SK-N-SH (cell line): ENCODE measurements at regions not wholly inside any gene's neighbourhood (a gene's known extent, or its start where the extent isn't known, plus 50 kb on each side); places are given as distances from the start of the nearest gene placed in this dataset.

Experiments
- CTCF ChIA-PET: fragments of 300-600, 350-600 bp; formaldehyde crosslinking; extraction: SDS; loops from one replicate; lab custom pipeline; 2021; lab: Yijun Ruan, JAX
- POLR2A ChIA-PET: fragments of 350-600 bp; sonication (Branson Sonifier 250); formaldehyde crosslinking; extraction: SDS; loops from one replicate; lab custom pipeline; 2020; ENCODE audit warnings: antibody characterized with exemption, inconsistent platforms; lab: Yijun Ruan, JAX
- DNase-seq: peaks from one replicate; pipeline ENCODE4 v3.0.0; 2012
- H2AFZ ChIP-seq: fragments of 200-600 bp; sonication (generic); 2 replicates; pipeline ENCODE4 v1.8.1; 2016; ENCODE audit warnings: antibody characterized with exemption, mild to moderate bottlenecking, low read depth
- H3F3A ChIP-seq: fragments of 200-600 bp; sonication (generic); replicated peaks from 2 replicates; pipeline ENCODE3; 2016; ENCODE audit warnings: antibody characterized with exemption, mild to moderate bottlenecking; ENCODE audit not compliant: insufficient read depth
- H3K27ac ChIP-seq, 2 experiments: fragments of 200-500 bp in 1 of 2; fragments of 200-600 bp in 1 of 2; sonication (Bioruptor generic) in 1 of 2; sonication (generic), shearing (Covaris generic) in 1 of 2; 2 replicates each; pipeline versions ENCODE4 v1.5.1 to v1.6.1; 2014 to 2016; ENCODE audit warnings: low read depth in 2 of 2, inconsistent platforms in 1 of 2, low read length in 1 of 2, mild to moderate bottlenecking in 1 of 2, mixed read lengths in 1 of 2
- H3K27me3 ChIP-seq: fragments of 200-600 bp; sonication (generic), shearing (Covaris generic); 2 replicates; pipeline ENCODE4 v1.6.1; 2016; ENCODE audit warnings: mixed run types; ENCODE audit not compliant: insufficient read depth
- H3K36me3 ChIP-seq, 2 experiments: fragments of 200-500 bp in 1 of 2; fragments of 200-600 bp in 1 of 2; sonication (Bioruptor generic) in 1 of 2; sonication (generic) in 1 of 2; replicated peaks in 1 of 2; 2 replicates each; pipeline versions ENCODE3 to v1.5.1; 2014 to 2016; ENCODE audit warnings: low read length in 1 of 2, mild to moderate bottlenecking in 1 of 2; ENCODE audit not compliant: insufficient read depth in 2 of 2, control insufficient read depth in 1 of 2
- H3K4me1 ChIP-seq, 2 experiments: fragments of 200-500 bp in 1 of 2; fragments of 200-600 bp in 1 of 2; sonication (Bioruptor generic) in 1 of 2; sonication (generic), shearing (Covaris generic) in 1 of 2; 2 replicates each; pipeline versions ENCODE4 v1.5.1 to v1.6.1; 2014 to 2016; ENCODE audit warnings: low read depth in 1 of 2, low read length in 1 of 2, mixed run types in 1 of 2; ENCODE audit not compliant: insufficient read depth in 2 of 2, control insufficient read depth in 1 of 2
- H3K4me2 ChIP-seq: fragments of 200-600 bp; sonication (generic), shearing (Covaris generic); 2 replicates; pipeline ENCODE4 v1.6.1; 2017; ENCODE audit warnings: mixed run types
- H3K4me3 ChIP-seq, 2 experiments: fragments of 200-500 bp in 1 of 2; fragments of 200-600 bp in 1 of 2; sonication (Bioruptor generic) in 1 of 2; sonication (generic), shearing (Covaris generic) in 1 of 2; 2 replicates each; pipeline versions ENCODE4 v1.5.1 to v1.8.1; 2014 to 2016; ENCODE audit warnings: low read depth in 2 of 2, inconsistent platforms in 1 of 2, low read length in 1 of 2, mild to moderate bottlenecking in 1 of 2, mixed read lengths in 1 of 2, moderate library complexity in 1 of 2
- H3K79me2 ChIP-seq: fragments of 200-600 bp; sonication (generic); 2 replicates; pipeline ENCODE4 v1.8.1; 2017; ENCODE audit warnings: mild to moderate bottlenecking; ENCODE audit not compliant: insufficient read depth
- H3K9ac ChIP-seq: fragments of 200-600 bp; sonication (generic); 2 replicates; pipeline ENCODE4 v1.6.1; 2017; ENCODE audit warnings: mixed run types
- H3K9me2 ChIP-seq: fragments of 200-600 bp; sonication (generic); 2 replicates; pipeline ENCODE4 v1.6.1; 2017; ENCODE audit warnings: mixed run types
- H3K9me3 ChIP-seq: fragments of 200-600 bp; sonication (generic); 2 replicates; pipeline ENCODE4 v1.6.1; 2017; ENCODE audit warnings: mixed run types, mild to moderate bottlenecking, moderate library complexity
- H4K20me1 ChIP-seq: fragments of 200-600 bp; sonication (generic); 2 replicates; pipeline ENCODE4 v1.6.1; 2017; ENCODE audit warnings: mild to moderate bottlenecking, mixed run types; ENCODE audit not compliant: insufficient read depth
- EZH2phosphoT487 ChIP-seq: fragments of 200-600 bp; sonication (generic); IDR thresholded peaks from 2 replicates; pipeline ENCODE4 v1.6.1; 2017; ENCODE audit warnings: low read depth, mixed run types, mild to moderate bottlenecking, antibody characterized with exemption, moderate library complexity, borderline replicate concordance
- IRF3 ChIP-seq: fragments of 150-350 bp; IDR thresholded peaks from 2 replicates; pipeline ENCODE4 v1.6.1; 2016; ENCODE audit warnings: mild to moderate bottlenecking, low read depth, low read length
- JUND ChIP-seq: IDR thresholded peaks from 2 replicates; pipeline ENCODE4 v1.4.0; 2012
- NFIC ChIP-seq: IDR thresholded peaks from 2 replicates; pipeline ENCODE4 v1.4.0; 2012; ENCODE audit warnings: borderline replicate concordance
- RAD21 ChIP-seq: IDR thresholded peaks from 2 replicates; pipeline ENCODE4 v1.6.1; 2012; ENCODE audit warnings: mild to moderate bottlenecking, low read length
- RCOR1 ChIP-seq: fragments of 150-350 bp; IDR thresholded peaks from 2 replicates; pipeline ENCODE4 v1.6.1; 2017; ENCODE audit warnings: antibody characterized with exemption, low read length
- REST ChIP-seq: IDR thresholded peaks from 2 replicates; pipeline ENCODE4 v1.6.1; 2012; ENCODE audit warnings: mild to moderate bottlenecking, low read depth, low read length, moderate library complexity
- TAF1 ChIP-seq: IDR thresholded peaks from 2 replicates; pipeline ENCODE4 v1.6.1; 2012; ENCODE audit warnings: low read depth, mild to moderate bottlenecking, low read length, moderate library complexity, borderline replicate concordance
- TCF12 ChIP-seq: IDR thresholded peaks from 2 replicates; pipeline ENCODE4 v1.4.0; 2012
- TEAD4 ChIP-seq: IDR thresholded peaks from 2 replicates; pipeline ENCODE4 v1.4.0; 2012; ENCODE audit warnings: mild to moderate bottlenecking, borderline replicate concordance; ENCODE audit not compliant: insufficient read depth
- YY1 ChIP-seq: IDR thresholded peaks from 2 replicates; pipeline ENCODE4 v1.4.0; 2012; ENCODE audit warnings: low read depth, mild to moderate bottlenecking
- ZBTB33 ChIP-seq: IDR thresholded peaks from 2 replicates; pipeline ENCODE4 v1.4.0; 2012; ENCODE audit warnings: low read depth, borderline replicate concordance
- WGBS: methylation state at CpG from one replicate; pipeline ENCODE4 v1.1.6; 2017; ENCODE audit warnings: low lambda C conversion rate; 5-methylcytosine and 5-hydroxymethylcytosine counted together

GRCh38 chr7:35329026-35329425 lies 75.1 kb upstream of the TBX20 start:
- WGBS = 8% methylated on average over 1 of the region's 1 CpG
- Histone ChIP-seq H3K27me3 (no peaks in the 10 kb centered on the region), H3K9me3 (peaks cover 12% of the 10 kb centered on the region; the same call in 1 of the 2 replicates), H3K9me2 (no peaks in the 10 kb centered on the region), H3K4me3 (no peak overlapping the region), H3K4me1 (peaks cover 0 to 2% of the 10 kb centered on the region in 2 experiments; a peak in 1 of 4 replicates), H3K27ac (no peak overlapping the region), H3K36me3 (no peaks in the 10 kb centered on the region), H3K9ac (no peak overlapping the region), H4K20me1 (no peaks in the 10 kb centered on the region), H3F3A (no peaks in the 10 kb centered on the region), H3K4me2 (no peak overlapping the region), H2AFZ (no peak overlapping the region), H3K79me2 (no peaks in the 10 kb centered on the region)
- CTCF ChIA-PET = interaction anchor here (1.1 to 1.7 kb wide), 2 partner anchors 11 to 191 kb away, joined by 3 to 6 read pairs; no protein-coding TSS in a partner anchor
- TF ChIP-seq ZBTB33 (no peak), IRF3 (no peak), JUND (no peak), TEAD4 (no peak), EZH2phosphoT487 (no peak), YY1 (no peak), TCF12 (no peak), TAF1 (no peak), REST (no peak), RAD21 (no peak), RCOR1 (no peak), NFIC (no peak)
- DNase-seq = no peak
- POLR2A ChIA-PET = no interaction called here
